Type B pancreatic cell (in vitro differentiated cells): ENCODE measurements at regions not wholly inside any gene's neighbourhood (a gene's known extent, or its start where the extent isn't known, plus 50 kb on each side); places are given as distances from the start of the nearest gene placed in this dataset.
A peak's percentile ranks its signal among the peaks of the same experiment; 100 is the strongest.

Experiments
- DNase-seq: peaks from one replicate; pipeline ENCODE4 v3.0.0; 2021; ENCODE audit warnings: mixed read lengths; ENCODE audit not compliant: unreplicated experiment; ENCODE audit errors: extremely low spot score
- H3K27ac Mint-ChIP-seq: 2 replicates; pipeline ENCODE4 v1.8.0; 2021; ENCODE audit warnings: mild to moderate bottlenecking, mixed read lengths
- H3K27me3 Mint-ChIP-seq: 2 replicates; pipeline ENCODE4 v1.8.0; 2021; ENCODE audit warnings: mixed read lengths
- H3K36me3 Mint-ChIP-seq: 2 replicates; pipeline ENCODE4 v1.8.0; 2021; ENCODE audit warnings: mixed read lengths
- H3K4me1 Mint-ChIP-seq: one replicate; pipeline ENCODE4 v1.8.0; 2021; ENCODE audit warnings: mixed read lengths; ENCODE audit not compliant: unreplicated experiment
- H3K4me3 Mint-ChIP-seq: 2 replicates; pipeline ENCODE4 v1.8.0; 2021; ENCODE audit warnings: mild to moderate bottlenecking, mixed read lengths
- H3K9me3 Mint-ChIP-seq: 2 replicates; pipeline ENCODE4 v1.8.0; 2021; ENCODE audit warnings: mixed read lengths
- TF ChIP-seq, protein P1 (sequence below): fragments of 200-600 bp; sonication (generic); conservative IDR thresholded peaks from 2 replicates; pipeline ENCODE4 v1.5.0; 2021; ENCODE audit warnings: antibody characterized with exemption, mild to moderate bottlenecking

DNA sequence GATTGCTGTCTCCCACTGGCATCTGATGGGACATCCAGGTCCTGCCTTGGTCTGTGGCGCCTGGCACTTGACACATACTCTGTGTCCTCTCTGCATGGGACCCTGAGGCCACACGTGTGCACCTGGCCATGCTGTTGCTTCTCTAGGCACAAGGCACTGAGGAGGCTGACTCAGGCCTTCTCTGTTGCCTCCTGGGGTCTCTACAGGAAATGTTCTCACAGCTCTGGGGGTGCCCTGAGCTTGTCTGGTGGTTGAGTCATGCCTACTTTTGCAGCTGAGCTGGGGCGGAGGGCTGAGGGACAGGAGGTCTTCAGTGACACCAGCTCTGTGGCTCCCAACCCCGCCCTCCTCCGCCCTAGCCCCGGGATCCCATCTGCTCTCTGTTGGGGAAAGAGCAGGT lies 207.0 kb upstream of the HS6ST1 start:
- Mint-ChIP-seq H3K4me1 (peaks cover 34% of the 10 kb centered on the region), H3K9me3 (peaks cover 4% of the 10 kb centered on the region), H3K27me3 (peaks cover 3% of the 10 kb centered on the region), H3K27ac (no peak overlapping the region), H3K4me3 (no peak overlapping the region), H3K36me3 (peaks cover 4% of the 10 kb centered on the region)
- DNase-seq, result no peak
- TF ChIP-seq, protein P1, sequence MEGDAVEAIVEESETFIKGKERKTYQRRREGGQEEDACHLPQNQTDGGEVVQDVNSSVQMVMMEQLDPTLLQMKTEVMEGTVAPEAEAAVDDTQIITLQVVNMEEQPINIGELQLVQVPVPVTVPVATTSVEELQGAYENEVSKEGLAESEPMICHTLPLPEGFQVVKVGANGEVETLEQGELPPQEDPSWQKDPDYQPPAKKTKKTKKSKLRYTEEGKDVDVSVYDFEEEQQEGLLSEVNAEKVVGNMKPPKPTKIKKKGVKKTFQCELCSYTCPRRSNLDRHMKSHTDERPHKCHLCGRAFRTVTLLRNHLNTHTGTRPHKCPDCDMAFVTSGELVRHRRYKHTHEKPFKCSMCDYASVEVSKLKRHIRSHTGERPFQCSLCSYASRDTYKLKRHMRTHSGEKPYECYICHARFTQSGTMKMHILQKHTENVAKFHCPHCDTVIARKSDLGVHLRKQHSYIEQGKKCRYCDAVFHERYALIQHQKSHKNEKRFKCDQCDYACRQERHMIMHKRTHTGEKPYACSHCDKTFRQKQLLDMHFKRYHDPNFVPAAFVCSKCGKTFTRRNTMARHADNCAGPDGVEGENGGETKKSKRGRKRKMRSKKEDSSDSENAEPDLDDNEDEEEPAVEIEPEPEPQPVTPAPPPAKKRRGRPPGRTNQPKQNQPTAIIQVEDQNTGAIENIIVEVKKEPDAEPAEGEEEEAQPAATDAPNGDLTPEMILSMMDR, result no peak

DNA sequence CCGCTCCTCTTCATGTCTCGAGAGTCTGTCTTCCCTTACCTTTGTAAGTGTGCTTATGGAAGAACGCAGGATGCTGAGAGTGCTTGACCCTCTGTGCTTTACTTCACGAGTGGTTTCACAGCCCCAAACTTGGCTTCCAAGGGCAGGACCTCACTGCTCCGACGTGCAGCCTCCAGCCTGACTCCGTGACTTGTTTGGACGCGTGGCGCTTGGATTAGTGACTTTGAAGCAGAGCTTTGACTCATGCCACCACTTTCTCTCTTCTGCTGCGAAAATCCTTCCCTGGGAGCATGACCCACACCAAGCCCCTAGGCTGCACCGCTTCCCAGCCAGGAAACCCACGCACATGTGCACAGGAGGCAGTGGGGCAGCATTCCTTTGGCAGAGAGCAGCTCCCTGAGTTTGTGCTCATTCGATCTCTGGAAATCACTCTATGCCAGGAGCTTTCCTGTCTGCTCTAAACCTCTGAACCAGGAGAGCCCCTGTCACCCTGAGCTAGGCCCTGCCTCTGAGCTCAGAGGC lies 207.8 kb upstream of the HS6ST1 start:
- H3K9me3 Mint-ChIP-seq, result peaks cover 4% of the 10 kb centered on the region
- no peak for DNase-seq
- peaks cover 34% of the 10 kb centered on the region for H3K4me1 Mint-ChIP-seq
- no peak overlapping the region for H3K27ac Mint-ChIP-seq
- H3K36me3 Mint-ChIP-seq, result peaks cover 4% of the 10 kb centered on the region
- peaks cover 3% of the 10 kb centered on the region for H3K27me3 Mint-ChIP-seq
- no peak overlapping the region for H3K4me3 Mint-ChIP-seq
- TF ChIP-seq, protein P1, result no peak

DNA sequence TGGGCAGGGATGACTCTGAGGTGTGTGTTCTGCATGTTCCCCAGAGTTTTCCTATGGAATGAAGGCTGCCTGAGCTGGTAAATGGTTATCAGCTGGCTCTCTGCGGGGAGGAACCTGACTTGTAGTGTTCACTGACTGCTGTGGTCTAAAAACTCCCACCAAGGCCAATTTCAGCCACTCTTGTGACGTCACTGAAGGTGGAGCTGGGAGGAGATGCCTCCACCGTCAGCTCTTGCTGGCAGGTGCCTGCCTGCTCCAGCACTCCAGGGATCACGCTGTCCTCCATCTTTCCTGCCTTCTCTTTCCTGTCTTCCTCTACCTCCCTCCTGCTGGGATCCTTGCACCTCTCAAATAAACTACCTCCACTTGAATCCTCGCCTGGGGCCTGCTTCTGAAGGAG lies 209.5 kb upstream of the HS6ST1 start:
- H3K4me3 Mint-ChIP-seq, result no peak overlapping the region

DNA sequence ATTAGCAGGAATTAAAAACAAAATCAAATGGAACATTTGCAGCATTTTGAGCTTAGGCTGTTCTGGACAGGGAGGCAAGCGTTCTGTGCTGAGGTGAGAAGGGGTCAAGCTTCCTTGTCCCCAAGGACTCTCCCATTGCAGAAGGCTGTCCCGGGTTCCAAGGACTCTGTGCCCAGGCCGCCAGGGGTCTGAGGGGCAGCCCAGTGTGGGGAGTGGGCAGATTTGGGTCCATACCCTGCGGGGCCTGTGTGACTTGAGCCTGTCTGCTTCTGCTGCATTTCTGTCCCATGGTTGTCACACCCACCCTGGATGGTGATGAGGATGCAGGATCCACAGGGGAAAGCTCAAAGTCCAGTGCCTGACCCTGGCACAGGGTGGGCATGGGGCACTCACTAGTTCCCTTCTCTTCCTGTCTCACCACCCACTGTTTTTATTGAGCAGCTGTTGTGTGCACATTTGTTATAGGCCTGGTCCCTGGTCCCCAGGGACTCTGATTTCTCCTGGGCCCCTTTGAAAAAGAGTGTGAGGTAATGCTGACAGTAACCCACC lies 211.4 kb upstream of the HS6ST1 start:
- H3K9me3 Mint-ChIP-seq, result no peaks in the 10 kb centered on the region
- peaks cover 4% of the 10 kb centered on the region for H3K36me3 Mint-ChIP-seq
- TF ChIP-seq, protein P1, result no peak
- H3K27ac Mint-ChIP-seq, result no peak overlapping the region
- peaks cover 3% of the 10 kb centered on the region for H3K27me3 Mint-ChIP-seq
- DNase-seq, result no peak
- H3K4me3 Mint-ChIP-seq, result no peak overlapping the region
- peaks cover 15% of the 10 kb centered on the region for H3K4me1 Mint-ChIP-seq

More for the DNA sequence above, 209.5 kb upstream of the HS6ST1 start:
- no peak for DNase-seq
- Mint-ChIP-seq H3K4me1 (peaks cover 26% of the 10 kb centered on the region), H3K36me3 (peaks cover 4% of the 10 kb centered on the region), H3K9me3 (peaks cover 4% of the 10 kb centered on the region), H3K27me3 (peaks cover 3% of the 10 kb centered on the region), H3K27ac (no peak overlapping the region)
- TF ChIP-seq, protein P1, result no peak

DNA sequence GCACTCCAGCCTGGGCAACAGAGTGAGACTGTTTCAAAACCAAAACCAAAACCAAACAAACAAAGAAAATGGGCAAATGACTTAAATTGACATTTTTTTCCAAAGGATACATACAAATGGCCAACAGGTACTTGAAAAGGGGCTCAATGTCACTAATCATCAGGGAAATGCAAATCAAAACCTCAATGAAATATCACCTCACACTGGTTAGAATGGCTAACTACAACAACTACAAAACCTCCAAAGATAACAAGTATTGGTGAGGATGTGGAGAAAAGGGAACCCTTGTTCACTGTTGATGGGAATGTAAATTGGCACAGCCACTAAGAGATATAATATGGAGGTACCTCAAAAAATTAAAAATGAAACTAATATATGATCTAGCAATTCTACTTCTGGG lies 213.2 kb upstream of the HS6ST1 start:
- TF ChIP-seq, protein P1, result peak; percentile 46
- Mint-ChIP-seq H3K4me3 (no peak overlapping the region), H3K9me3 (peaks cover under 1% of the 10 kb centered on the region), H3K4me1 (peaks cover 7% of the 10 kb centered on the region), H3K27ac (no peak overlapping the region), H3K27me3 (no peaks in the 10 kb centered on the region), H3K36me3 (no peaks in the 10 kb centered on the region)
- no peak for DNase-seq
